ENCODE measurements at regions not wholly inside any gene's neighbourhood (a gene's known extent, or its start where the extent isn't known, plus 50 kb on each side); places are given as distances from the start of the nearest gene placed in this dataset.

GRCh38 chr5:135234666-135235401 is 164.2 kb downstream of the MACROH2A1 start:
- DNase-seq, result no peak

GRCh38 chr5:135234242-135234641 is 164.8 kb downstream of the MACROH2A1 start:
- DNase-seq, result no peak

- DNase-seq, result no peak
These were observed 165.6 kb downstream of the MACROH2A1 start for GRCh38 chr5:135233477-135233876.

- no peak for DNase-seq
These were observed 166.1 kb downstream of the MACROH2A1 start for GRCh38 chr5:135232958-135233357.

GRCh38 chr5:135231289-135231688 is 167.7 kb downstream of the MACROH2A1 start:
- no peak for DNase-seq

- DNase-seq, result no peak
These were observed 168.6 kb downstream of the MACROH2A1 start for GRCh38 chr5:135230251-135230925.

GRCh38 chr5:135229679-135230132 is 169.3 kb downstream of the MACROH2A1 start:
- no peak for DNase-seq

- DNase-seq, result no peak
These were observed 169.9 kb downstream of the MACROH2A1 start for GRCh38 chr5:135229122-135229521.

GRCh38 chr5:135228222-135228621 is 170.8 kb downstream of the MACROH2A1 start:
- DNase-seq, result no peak

- DNase-seq, result no peak
These were observed 171.7 kb downstream of the MACROH2A1 start for GRCh38 chr5:135227064-135228022.

GRCh38 chr5:135225856-135226560 is 173.0 kb downstream of the MACROH2A1 start:
- DNase-seq, result no peak

GRCh38 chr5:135223891-135224625 is 175.0 kb downstream of the MACROH2A1 start:
- no peak for DNase-seq

GRCh38 chr5:135223404-135223803 is 175.6 kb downstream of the MACROH2A1 start:
- DNase-seq, result no peak

GRCh38 chr5:135222771-135223170 is 176.3 kb downstream of the MACROH2A1 start:
- no peak for DNase-seq

GRCh38 chr5:135222171-135222681 is 176.8 kb downstream of the MACROH2A1 start:
- DNase-seq, result no peak

GRCh38 chr5:135221696-135222095 is 177.3 kb downstream of the MACROH2A1 start:
- no peak for DNase-seq

GRCh38 chr5:135221187-135221473 is 177.9 kb downstream of the MACROH2A1 start:
- no peak for DNase-seq

- no peak for DNase-seq
These were observed 178.4 kb downstream of the MACROH2A1 start for GRCh38 chr5:135220394-135221186.

GRCh38 chr5:135219868-135220267 is 179.2 kb downstream of the MACROH2A1 start:
- no peak for DNase-seq

- no peak for DNase-seq
These were observed 180.1 kb downstream of the MACROH2A1 start for GRCh38 chr5:135218790-135219568.
